ENCODE measurements at regions not wholly inside any gene's neighbourhood (a gene's known extent, or its start where the extent isn't known, plus 50 kb on each side); places are given as distances from the start of the nearest gene placed in this dataset.
A peak's percentile ranks its signal among the peaks of the same experiment; 100 is the strongest.

GRCh38 chr3:24837601-24838000 is 343.0 kb upstream of the THRB start (continued):
- TF ChIP-seq ZBTB10 (tag by site-specific recombination; IDR thresholded peaks at IDR 0.05): no peak
- no peak for TF ChIP-seq ZNF510 (tag by site-specific recombination; IDR thresholded peaks at IDR 0.05; ENCODE audit: insufficient replicate concordance)
- no peak for TF ChIP-seq ZNF16 (tag by site-specific recombination; IDR thresholded peaks at IDR 0.05; ENCODE audit: low read depth)
- no peak for TF ChIP-seq ZNF670 (tag by site-specific recombination; IDR thresholded peaks at IDR 0.05; ENCODE audit: low read depth)
- TF ChIP-seq ZNF660 (tag by site-specific recombination; IDR thresholded peaks at IDR 0.05): no peak
- no peak for TF ChIP-seq PBX3 (CRISPR knock-in tag; IDR thresholded peaks at IDR 0.05)

- H3K4me3 ChIP-seq (ENCODE audit: low read depth, low read length): no peak overlapping the region
- no peaks in the 10 kb centered on the region for H3K36me3 ChIP-seq (ENCODE audit: control insufficient read depth in 2 of 2, insufficient read depth in 1 of 2, low read length in 2 of 2)
- no peaks in the 10 kb centered on the region for H3K9me3 ChIP-seq (ENCODE audit: control insufficient read depth, insufficient read depth, low read depth, low read length)
- POLR2A ChIA-PET: no interaction called here
- TF ChIP-seq PRDM6 (tag by site-specific recombination; IDR thresholded peaks at IDR 0.05): peak; percentile 58
- peak; percentile 74 for TF ChIP-seq ZBTB20 (tag by site-specific recombination; IDR thresholded peaks at IDR 0.05)
- TF ChIP-seq ZNF2 (tag by site-specific recombination; IDR thresholded peaks at IDR 0.05): no peak
- peak; percentile 65 for TF ChIP-seq FEZF1 (tag by site-specific recombination; IDR thresholded peaks at IDR 0.05)
- peak; percentile 98 for TF ChIP-seq WT1 (tag by site-specific recombination; IDR thresholded peaks at IDR 0.05)
- peak; percentile 50; the same call in 1 of the 2 replicates for TF ChIP-seq OSR2 (tag by site-specific recombination; IDR thresholded peaks at IDR 0.05)
- TF ChIP-seq ZNF843 (tag by site-specific recombination; IDR thresholded peaks at IDR 0.05): peak; percentile 69
- TF ChIP-seq REPIN1 (tag by site-specific recombination; IDR thresholded peaks at IDR 0.05; ENCODE audit: low read depth): no peak
- CTCF ChIA-PET: no interaction called here
- no peaks in the 10 kb centered on the region for H3K4me1 ChIP-seq (ENCODE audit: control insufficient read depth, insufficient read depth, low read length)
- no peak overlapping the region for H3K27ac ChIP-seq (ENCODE audit: extremely low read depth, low read depth, low read length)
Observed at GRCh38 chr3:24838533-24838932, 343.9 kb upstream of the THRB start.

GRCh38 chr3:24843955-24844354 is 349.3 kb upstream of the THRB start:
- H3K4me3 ChIP-seq (ENCODE audit: low read depth, low read length): no peak overlapping the region
- CTCF ChIA-PET: no interaction called here
- POLR2A ChIA-PET: no interaction called here
- no peaks in the 10 kb centered on the region for H3K9me3 ChIP-seq (ENCODE audit: control insufficient read depth, insufficient read depth, low read depth, low read length)
- no peaks in the 10 kb centered on the region for H3K36me3 ChIP-seq (ENCODE audit: control insufficient read depth in 2 of 2, insufficient read depth in 1 of 2, low read length in 2 of 2)
- no peak overlapping the region for H3K27ac ChIP-seq (ENCODE audit: extremely low read depth, low read depth, low read length)
- H3K4me1 ChIP-seq (ENCODE audit: control insufficient read depth, insufficient read depth, low read length): no peaks in the 10 kb centered on the region
- TF ChIP-seq PRDM10 (tag by site-specific recombination; IDR thresholded peaks at IDR 0.05) (no peak), ZNF335 (tag by site-specific recombination; conservative IDR thresholded peaks at IDR 0.05) (no peak), ZNF26 (tag by site-specific recombination; IDR thresholded peaks at IDR 0.05) (no peak), ZNF776 (tag by site-specific recombination; IDR thresholded peaks at IDR 0.05; ENCODE audit: borderline replicate concordance) (no peak), PATZ1 (tag by site-specific recombination; IDR thresholded peaks at IDR 0.05) (no peak), OSR2 (tag by site-specific recombination; IDR thresholded peaks at IDR 0.05) (no peak)

Data from HEK293 (cell line).